ENCODE measurements at regions not wholly inside any gene's neighbourhood (a gene's known extent, or its start where the extent isn't known, plus 50 kb on each side); places are given as distances from the start of the nearest gene placed in this dataset.
A peak's percentile ranks its signal among the peaks of the same experiment; 100 is the strongest.

DNA sequence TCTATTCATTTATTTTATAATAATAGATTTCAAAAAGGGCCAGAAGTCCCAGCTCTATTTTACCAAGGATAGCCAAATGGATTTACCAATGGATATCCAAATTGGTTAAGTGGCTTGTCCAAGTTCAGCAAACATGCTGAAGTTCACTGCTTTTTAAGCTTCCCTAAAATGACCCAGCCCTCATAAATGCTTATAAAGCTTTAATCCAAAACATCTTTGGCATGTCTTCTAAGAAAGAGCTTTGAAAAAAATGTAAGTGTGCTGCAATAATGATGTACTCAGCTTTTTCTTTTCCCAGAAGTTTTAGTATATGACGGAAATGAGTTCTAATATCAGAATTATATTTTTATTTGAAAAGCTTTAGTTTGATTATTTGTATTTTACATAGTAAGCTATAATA, 451.5 kb upstream of the ADAMTS5 start:
- no peak overlapping the region for H3K14ac ChIP-seq (ENCODE audit: low read length in 2 of 2)
- no peak overlapping the region for H3K18ac ChIP-seq (ENCODE audit: low read depth in 1 of 2, low read length in 2 of 2)
- H3K4ac ChIP-seq (ENCODE audit: low read depth in 1 of 2, low read length in 2 of 2), result no peak overlapping the region
- no peak overlapping the region for H2BK5ac ChIP-seq (ENCODE audit: low read depth, low read length, poor library complexity, severe bottlenecking)
- no peak overlapping the region for H3K27ac ChIP-seq (ENCODE audit: low read length, poor library complexity, severe bottlenecking)
- peaks cover 1% of the 10 kb centered on the region for H3K4me1 ChIP-seq (ENCODE audit: control insufficient read depth, insufficient read depth, low read depth, low read length)
- no peak overlapping the region for H2AK5ac ChIP-seq (ENCODE audit: low read length, severe bottlenecking)
- peak overlapping the region; percentile 33 for H3K9ac ChIP-seq (ENCODE audit: low read length)
- H3K36me3 ChIP-seq (ENCODE audit: control insufficient read depth in 1 of 2, insufficient read depth in 2 of 2, low read depth in 1 of 2, low read length in 2 of 2), result no peaks in the 10 kb centered on the region
- no CpG with 5 or more reads among the region's 1 CpG for WGBS
- H4K91ac ChIP-seq (ENCODE audit: low read length), result no peak overlapping the region
- H3K79me1 ChIP-seq (replicated peaks; ENCODE audit: low read length, poor library complexity, severe bottlenecking), result no peaks in the 10 kb centered on the region
- H2BK12ac ChIP-seq (ENCODE audit: low read length in 2 of 2), result no peak overlapping the region
- no peak for DNase-seq
- no peak overlapping the region for H2BK15ac ChIP-seq (ENCODE audit: low read depth, poor library complexity, severe bottlenecking)
- no peak overlapping the region for H3K23ac ChIP-seq (ENCODE audit: low read length in 2 of 2)
- no peak overlapping the region for H4K8ac ChIP-seq (ENCODE audit: low read length)
- H2BK120ac ChIP-seq (ENCODE audit: low read depth, low read length), result no peak overlapping the region
- no peaks in the 10 kb centered on the region for H3K9me3 ChIP-seq (ENCODE audit: control insufficient read depth, low read length)
- no peak overlapping the region for H3K4me3 ChIP-seq (ENCODE audit: insufficient read depth in 1 of 2, low read depth in 1 of 2, low read length in 2 of 2)
- H3K4me2 ChIP-seq (ENCODE audit: low read length, poor library complexity, severe bottlenecking), result no peak overlapping the region
- no peaks in the 10 kb centered on the region for H3K27me3 ChIP-seq (ENCODE audit: control insufficient read depth in 1 of 2, insufficient read depth in 1 of 2, low read length in 2 of 2)
- no peak overlapping the region for H2AFZ ChIP-seq (ENCODE audit: low read depth, low read length)

DNA sequence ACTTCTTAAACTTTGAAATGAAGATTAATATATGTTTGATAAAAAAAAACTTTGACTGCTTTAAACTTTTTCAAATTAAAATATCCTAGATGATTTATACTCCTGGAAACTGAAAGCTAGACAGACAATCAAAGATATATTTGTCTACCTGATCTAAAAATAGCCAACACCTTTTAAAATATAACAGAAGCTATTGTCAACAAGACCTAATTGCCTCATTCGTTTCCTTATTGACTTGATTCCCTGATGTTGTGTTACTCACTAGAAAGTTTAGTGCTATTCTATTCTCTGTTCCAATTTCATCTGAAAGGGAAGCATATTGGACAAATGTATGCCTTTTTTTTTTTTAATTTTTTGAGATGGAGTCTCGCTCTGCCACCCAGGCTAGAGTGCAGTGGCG, 445.6 kb upstream of the ADAMTS5 start:
- no peak overlapping the region for H2BK15ac ChIP-seq (ENCODE audit: low read depth, poor library complexity, severe bottlenecking)

DNA sequence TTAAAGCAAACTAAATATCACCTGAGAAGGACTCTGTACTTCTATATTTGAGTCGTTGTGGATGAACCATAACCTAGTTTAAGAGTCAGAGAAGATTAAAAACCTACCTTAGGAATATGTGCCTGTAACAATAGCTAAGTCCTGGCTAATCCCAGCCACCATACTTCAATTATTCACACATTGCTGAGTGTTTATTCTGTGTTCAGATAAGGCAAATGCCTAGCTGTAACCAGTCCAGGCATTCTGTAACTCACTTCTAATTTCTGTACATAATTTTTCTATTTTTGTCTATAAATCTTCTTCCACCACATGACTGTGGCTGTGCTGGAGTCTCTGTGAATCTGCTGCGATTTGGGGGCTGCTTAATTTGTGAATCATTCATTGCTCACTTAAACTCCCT, 441.9 kb upstream of the ADAMTS5 start:
- WGBS, result 100% methylated on average over 2 of the region's 2 CpGs

More for the DNA sequence above, 445.6 kb upstream of the ADAMTS5 start:
- DNase-seq, result no peak
- Histone ChIP-seq H3K9me3 (ENCODE audit: control insufficient read depth, low read length) (no peaks in the 10 kb centered on the region), H2BK12ac (ENCODE audit: low read length in 2 of 2) (no peak overlapping the region), H2AK5ac (ENCODE audit: low read length, severe bottlenecking) (no peak overlapping the region), H2AFZ (ENCODE audit: low read depth, low read length) (no peak overlapping the region), H3K23ac (ENCODE audit: low read length in 2 of 2) (no peak overlapping the region), H3K27ac (ENCODE audit: low read length, poor library complexity, severe bottlenecking) (no peak overlapping the region), H3K4ac (ENCODE audit: low read depth in 1 of 2, low read length in 2 of 2) (no peak overlapping the region), H3K79me1 (replicated peaks; ENCODE audit: low read length, poor library complexity, severe bottlenecking) (no peaks in the 10 kb centered on the region), H4K8ac (ENCODE audit: low read length) (no peak overlapping the region), H3K4me1 (ENCODE audit: control insufficient read depth, insufficient read depth, low read depth, low read length) (no peaks in the 10 kb centered on the region), H2BK5ac (ENCODE audit: low read depth, low read length, poor library complexity, severe bottlenecking) (no peak overlapping the region), H3K4me3 (ENCODE audit: insufficient read depth in 1 of 2, low read depth in 1 of 2, low read length in 2 of 2) (no peak overlapping the region), H2BK120ac (ENCODE audit: low read depth, low read length) (no peak overlapping the region), H4K91ac (ENCODE audit: low read length) (no peak overlapping the region), H3K27me3 (ENCODE audit: control insufficient read depth in 1 of 2, insufficient read depth in 1 of 2, low read length in 2 of 2) (no peaks in the 10 kb centered on the region), H3K9ac (ENCODE audit: low read length) (no peak overlapping the region), H3K14ac (ENCODE audit: low read length in 2 of 2) (no peak overlapping the region), H3K18ac (ENCODE audit: low read depth in 1 of 2, low read length in 2 of 2) (no peak overlapping the region), H3K4me2 (ENCODE audit: low read length, poor library complexity, severe bottlenecking) (no peak overlapping the region), H3K36me3 (ENCODE audit: control insufficient read depth in 1 of 2, insufficient read depth in 2 of 2, low read depth in 1 of 2, low read length in 2 of 2) (no peaks in the 10 kb centered on the region)
- 100% methylated on average over 2 of the region's 3 CpGs for WGBS

DNA sequence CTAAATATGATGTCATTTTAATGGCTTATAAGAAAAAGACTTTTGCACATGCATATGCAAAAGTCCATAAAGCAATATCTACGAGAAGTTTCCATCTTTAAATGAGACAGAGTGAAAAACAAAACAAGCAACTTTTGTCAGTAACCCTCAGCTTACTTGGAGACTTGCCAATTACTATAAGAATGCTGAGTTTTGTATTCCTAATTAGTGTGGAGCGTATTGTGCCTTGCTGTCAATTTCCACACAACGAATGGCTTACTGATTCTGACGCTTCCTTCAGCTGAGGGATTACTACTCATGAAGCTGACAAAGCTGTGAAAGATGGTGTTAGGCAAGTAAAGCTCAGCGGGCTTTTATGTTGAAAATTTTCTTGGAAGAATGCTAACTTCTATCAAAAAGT, 440.4 kb upstream of the ADAMTS5 start:
- WGBS, result 86% methylated on average over 4 of the region's 5 CpGs

More for the DNA sequence above, 441.9 kb upstream of the ADAMTS5 start:
- H3K18ac ChIP-seq (ENCODE audit: low read depth in 1 of 2, low read length in 2 of 2), result no peak overlapping the region
- H2AK5ac ChIP-seq (ENCODE audit: low read length, severe bottlenecking), result no peak overlapping the region
- H3K4me3 ChIP-seq (ENCODE audit: insufficient read depth in 1 of 2, low read depth in 1 of 2, low read length in 2 of 2), result no peak overlapping the region
- H2BK120ac ChIP-seq (ENCODE audit: low read depth, low read length), result no peak overlapping the region
- H3K4ac ChIP-seq (ENCODE audit: low read depth in 1 of 2, low read length in 2 of 2), result no peak overlapping the region
- no peaks in the 10 kb centered on the region for H3K9me3 ChIP-seq (ENCODE audit: control insufficient read depth, low read length)
- no peak overlapping the region for H2BK12ac ChIP-seq (ENCODE audit: low read length in 2 of 2)
- no peaks in the 10 kb centered on the region for H3K27me3 ChIP-seq (ENCODE audit: control insufficient read depth in 1 of 2, insufficient read depth in 1 of 2, low read length in 2 of 2)
- DNase-seq, result no peak
- no peak overlapping the region for H4K8ac ChIP-seq (ENCODE audit: low read length)
- no peak overlapping the region for H3K27ac ChIP-seq (ENCODE audit: low read length, poor library complexity, severe bottlenecking)
- no peaks in the 10 kb centered on the region for H3K4me1 ChIP-seq (ENCODE audit: control insufficient read depth, insufficient read depth, low read depth, low read length)
- H3K36me3 ChIP-seq (ENCODE audit: control insufficient read depth in 1 of 2, insufficient read depth in 2 of 2, low read depth in 1 of 2, low read length in 2 of 2), result no peaks in the 10 kb centered on the region
- H2AFZ ChIP-seq (ENCODE audit: low read depth, low read length), result no peak overlapping the region
- no peak overlapping the region for H3K4me2 ChIP-seq (ENCODE audit: low read length, poor library complexity, severe bottlenecking)
- H3K9ac ChIP-seq (ENCODE audit: low read length), result no peak overlapping the region
- no peak overlapping the region for H2BK15ac ChIP-seq (ENCODE audit: low read depth, poor library complexity, severe bottlenecking)
- H3K79me1 ChIP-seq (replicated peaks; ENCODE audit: low read length, poor library complexity, severe bottlenecking), result no peaks in the 10 kb centered on the region
- H3K23ac ChIP-seq (ENCODE audit: low read length in 2 of 2), result no peak overlapping the region
- no peak overlapping the region for H3K14ac ChIP-seq (ENCODE audit: low read length in 2 of 2)
- no peak overlapping the region for H2BK5ac ChIP-seq (ENCODE audit: low read depth, low read length, poor library complexity, severe bottlenecking)
- H4K91ac ChIP-seq (ENCODE audit: low read length), result no peak overlapping the region

More for the DNA sequence above, 440.4 kb upstream of the ADAMTS5 start:
- H4K8ac ChIP-seq (ENCODE audit: low read length), result no peak overlapping the region
- DNase-seq, result no peak
- H4K91ac ChIP-seq (ENCODE audit: low read length), result no peak overlapping the region
- no peak overlapping the region for H3K23ac ChIP-seq (ENCODE audit: low read length in 2 of 2)
- H2BK5ac ChIP-seq (ENCODE audit: low read depth, low read length, poor library complexity, severe bottlenecking), result no peak overlapping the region
- no peak overlapping the region for H3K4me2 ChIP-seq (ENCODE audit: low read length, poor library complexity, severe bottlenecking)
- H3K4me3 ChIP-seq (ENCODE audit: insufficient read depth in 1 of 2, low read depth in 1 of 2, low read length in 2 of 2), result no peak overlapping the region
- no peak overlapping the region for H3K4ac ChIP-seq (ENCODE audit: low read depth in 1 of 2, low read length in 2 of 2)
- H2BK120ac ChIP-seq (ENCODE audit: low read depth, low read length), result no peak overlapping the region
- H3K79me1 ChIP-seq (replicated peaks; ENCODE audit: low read length, poor library complexity, severe bottlenecking), result no peaks in the 10 kb centered on the region
- no peak overlapping the region for H3K18ac ChIP-seq (ENCODE audit: low read depth in 1 of 2, low read length in 2 of 2)
- H2AK5ac ChIP-seq (ENCODE audit: low read length, severe bottlenecking), result no peak overlapping the region
- H2AFZ ChIP-seq (ENCODE audit: low read depth, low read length), result no peak overlapping the region
- peak overlapping the region; percentile 51 for H3K9ac ChIP-seq (ENCODE audit: low read length)
- no peaks in the 10 kb centered on the region for H3K4me1 ChIP-seq (ENCODE audit: control insufficient read depth, insufficient read depth, low read depth, low read length)
- no peaks in the 10 kb centered on the region for H3K27me3 ChIP-seq (ENCODE audit: control insufficient read depth in 1 of 2, insufficient read depth in 1 of 2, low read length in 2 of 2)
- H3K27ac ChIP-seq (ENCODE audit: low read length, poor library complexity, severe bottlenecking), result no peak overlapping the region
- H3K36me3 ChIP-seq (ENCODE audit: control insufficient read depth in 1 of 2, insufficient read depth in 2 of 2, low read depth in 1 of 2, low read length in 2 of 2), result no peaks in the 10 kb centered on the region
- no peak overlapping the region for H2BK12ac ChIP-seq (ENCODE audit: low read length in 2 of 2)
- H3K9me3 ChIP-seq (ENCODE audit: control insufficient read depth, low read length), result no peaks in the 10 kb centered on the region
- no peak overlapping the region for H2BK15ac ChIP-seq (ENCODE audit: low read depth, poor library complexity, severe bottlenecking)
- H3K14ac ChIP-seq (ENCODE audit: low read length in 2 of 2), result no peak overlapping the region
